HG03575 (cell line): ENCODE measurements at regions not wholly inside any gene's neighbourhood (a gene's known extent, or its start where the extent isn't known, plus 50 kb on each side); places are given as distances from the start of the nearest gene placed in this dataset.

Experiments
- ATAC-seq: cut with Tn5 transposase; IDR thresholded peaks from one replicate; pipeline ENCODE4 v1.9.1; 2021; ENCODE audit not compliant: unreplicated experiment, insufficient number of reproducible peaks, low FRiP score; ENCODE audit errors: extremely low read depth

GRCh38 chr3:30245858-30246622 is 360.4 kb upstream of the TGFBR2 start:
- ATAC-seq = no peak

DNA sequence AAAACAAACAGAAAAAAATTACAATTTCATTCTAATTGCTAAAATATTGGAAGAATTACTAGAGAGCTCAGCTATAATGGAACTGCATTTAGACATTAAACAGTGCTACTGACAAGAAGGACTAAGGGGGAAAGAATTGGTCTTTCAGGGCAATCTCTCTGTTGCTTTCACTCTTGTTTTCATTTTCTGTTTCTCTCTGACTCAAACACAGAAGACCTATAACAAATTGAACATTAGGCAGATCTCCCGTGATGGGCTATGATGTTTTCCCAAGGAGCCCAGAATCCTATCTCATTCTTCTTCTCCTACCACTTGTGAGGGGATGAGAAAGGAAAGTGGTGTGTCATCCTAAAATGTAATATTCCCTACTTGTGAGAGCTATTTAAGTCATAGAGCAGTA is 358.0 kb upstream of the TGFBR2 start:
- peak; percentile 98 for ATAC-seq

GRCh38 chr3:30252474-30252873 is 353.9 kb upstream of the TGFBR2 start:
- ATAC-seq = no peak

DNA sequence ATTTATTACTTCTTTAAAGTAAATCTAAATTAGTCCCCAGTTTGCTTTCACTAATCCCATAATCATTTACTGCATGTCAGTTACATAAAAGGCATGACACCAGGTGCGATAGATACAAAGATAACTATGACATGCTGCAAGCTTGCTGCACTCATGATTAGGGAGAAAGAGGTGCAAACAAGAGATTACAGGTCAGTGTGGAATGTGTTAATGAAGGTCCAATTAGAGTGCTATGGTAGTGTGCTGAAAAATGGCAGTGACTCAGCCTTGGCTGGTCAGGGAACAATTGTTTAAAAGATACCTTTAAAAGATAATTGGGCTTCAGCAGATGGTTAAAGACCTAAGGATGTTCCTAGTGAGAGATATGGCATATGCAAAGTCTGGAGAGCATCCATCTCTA is 352.6 kb upstream of the TGFBR2 start:
- ATAC-seq = no peak

DNA sequence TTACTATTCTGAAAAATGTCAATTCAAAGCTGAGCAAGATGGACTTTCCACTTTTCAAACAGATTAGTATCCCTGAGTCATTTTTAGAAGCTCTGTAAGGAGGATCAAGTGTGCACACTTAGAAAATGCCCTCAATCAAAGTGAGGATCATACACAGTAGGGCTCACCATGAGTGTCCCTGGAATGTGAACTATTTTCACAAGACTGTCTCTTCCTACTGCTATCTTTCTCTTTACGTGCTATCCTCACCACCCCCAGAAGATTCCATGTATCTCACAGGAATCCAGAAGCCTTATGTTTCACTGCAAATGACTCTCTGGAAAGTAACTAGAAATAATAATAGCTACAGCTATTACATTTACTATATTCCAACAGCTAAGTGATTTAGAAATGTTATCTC is 349.9 kb upstream of the TGFBR2 start:
- ATAC-seq = no peak

DNA sequence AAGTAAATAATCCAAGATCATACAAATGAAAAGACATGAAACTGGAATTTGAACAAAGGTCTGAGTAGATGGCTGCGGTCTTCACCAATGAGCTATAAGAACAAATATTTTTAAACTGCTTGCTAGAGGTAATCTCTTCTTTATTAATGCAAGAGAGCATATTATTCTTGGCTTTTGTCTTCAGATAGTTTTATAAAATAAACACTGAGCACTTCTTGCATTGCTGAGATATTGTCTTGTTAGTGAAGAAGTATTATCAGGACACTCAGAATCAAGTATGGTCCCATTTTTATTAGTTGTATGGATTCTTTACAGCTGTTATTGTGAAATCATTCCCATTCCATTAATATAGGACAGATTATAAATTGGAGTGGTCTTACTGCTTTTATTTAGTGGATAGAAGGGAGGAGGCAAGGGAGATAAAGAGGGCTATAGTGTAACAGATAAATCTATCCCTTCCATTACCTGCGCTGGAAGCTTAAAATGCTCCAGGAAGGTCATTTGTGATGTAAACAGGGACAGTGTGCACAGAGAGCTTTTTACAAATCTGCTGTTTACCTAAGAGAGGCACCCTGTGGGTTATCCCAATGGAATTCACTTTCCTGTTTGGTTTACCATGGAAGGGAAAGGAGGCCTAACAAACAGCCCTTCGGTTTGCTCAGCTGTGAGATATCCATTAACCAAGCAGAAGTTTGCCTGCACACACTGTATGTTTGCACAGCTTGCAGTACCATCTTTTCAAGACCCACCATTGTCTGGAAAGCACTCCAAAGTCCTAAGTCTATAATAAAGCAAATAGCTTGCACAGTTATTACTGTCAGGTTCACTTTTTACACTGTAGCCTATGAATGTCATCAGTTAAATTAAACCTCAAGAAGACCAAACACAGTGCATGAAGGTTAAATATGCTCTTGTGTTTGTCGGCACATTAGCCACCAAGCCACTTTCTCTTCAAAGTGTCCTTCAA is 347.7 kb upstream of the TGFBR2 start:
- no peak for ATAC-seq

GRCh38 chr3:30259730-30260129 is 346.7 kb upstream of the TGFBR2 start:
- ATAC-seq = no peak

DNA sequence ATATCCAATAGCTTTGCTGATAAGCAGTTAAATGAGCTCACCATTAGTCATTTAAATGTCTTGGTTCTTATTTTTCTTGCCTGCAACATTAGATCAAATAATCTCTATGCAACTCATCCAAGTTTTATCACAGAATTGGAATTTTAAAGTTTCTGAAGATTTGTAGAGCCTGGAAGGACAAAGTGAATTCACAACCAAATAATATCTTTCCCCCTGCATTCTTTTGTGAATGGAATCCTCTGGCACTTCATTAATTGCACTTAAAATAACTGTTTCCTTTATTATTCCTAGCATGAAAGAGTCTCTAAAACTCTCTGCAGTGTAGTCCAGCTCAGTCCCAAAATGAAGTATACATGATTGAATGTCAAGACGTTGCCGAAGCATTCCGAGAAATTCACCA is 345.6 kb upstream of the TGFBR2 start:
- ATAC-seq = no peak

- no peak for ATAC-seq
Observed at GRCh38 chr3:30263238-30263924, 343.0 kb upstream of the TGFBR2 start.

- ATAC-seq = no peak
Observed at GRCh38 chr3:30263925-30264313, 342.5 kb upstream of the TGFBR2 start.

GRCh38 chr3:30266524-30266923 is 339.9 kb upstream of the TGFBR2 start:
- no peak for ATAC-seq

DNA sequence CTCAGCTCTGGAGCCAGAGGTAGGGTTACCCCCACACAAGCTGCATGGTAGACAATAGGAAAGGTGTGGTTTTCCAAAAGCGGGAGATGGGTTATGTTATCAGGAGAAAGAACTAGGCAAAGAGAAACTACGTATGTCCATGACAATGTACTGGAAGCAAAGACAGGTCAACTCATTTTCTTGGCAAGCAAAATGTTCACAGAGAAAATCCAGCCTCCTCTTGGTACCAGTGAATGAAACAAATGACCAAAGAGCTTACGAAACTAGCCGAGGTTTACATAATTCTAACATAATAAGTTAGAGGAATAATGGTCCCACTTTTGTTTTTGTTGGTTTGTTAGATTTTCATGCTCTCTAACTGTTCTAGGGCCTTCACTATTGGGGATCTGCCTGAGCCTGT is 338.1 kb upstream of the TGFBR2 start:
- ATAC-seq = no peak

- peak; percentile 68 for ATAC-seq
Observed at GRCh38 chr3:30269751-30270445, 336.5 kb upstream of the TGFBR2 start.

DNA sequence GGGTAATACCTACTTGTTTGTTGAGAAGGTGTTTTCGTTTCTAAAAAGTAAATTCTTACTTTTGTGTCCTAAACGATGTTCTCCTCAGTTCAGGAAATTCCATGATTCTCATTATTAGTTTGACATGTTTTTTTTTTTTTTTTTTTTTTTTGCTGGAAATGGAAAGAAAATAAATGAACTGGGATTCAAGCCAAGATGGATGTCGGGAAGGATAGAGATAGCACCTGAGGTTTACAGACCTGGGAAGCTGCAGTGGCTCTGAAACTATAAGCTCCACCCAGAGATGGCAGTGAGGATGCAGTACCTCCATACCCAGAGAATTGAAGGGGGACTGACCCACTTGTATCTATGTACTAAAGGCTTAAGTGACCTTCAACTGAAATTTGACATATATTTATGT is 334.6 kb upstream of the TGFBR2 start:
- ATAC-seq = no peak

- ATAC-seq = no peak
Observed at GRCh38 chr3:30273304-30274072, 332.9 kb upstream of the TGFBR2 start.

- ATAC-seq = no peak
Observed at GRCh38 chr3:30277494-30277893, 328.9 kb upstream of the TGFBR2 start.

DNA sequence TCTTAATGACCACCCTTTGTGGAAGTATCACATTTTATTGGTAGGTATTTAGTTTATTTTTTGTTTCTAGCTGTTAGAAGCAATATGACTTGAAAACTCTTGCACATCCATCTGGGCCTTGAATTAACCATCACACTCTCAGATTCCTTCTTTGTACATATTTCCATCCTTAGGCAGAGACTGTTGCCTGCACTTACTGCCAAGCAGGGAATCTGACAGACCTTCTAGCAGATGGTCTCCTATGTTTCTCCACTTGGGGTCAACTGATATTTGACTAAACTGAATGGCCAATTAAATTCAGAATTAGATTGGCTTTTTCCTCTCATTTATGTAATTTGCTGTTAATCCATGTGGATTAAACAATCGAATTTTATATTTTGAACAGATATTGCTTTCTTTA is 324.9 kb upstream of the TGFBR2 start:
- no peak for ATAC-seq

DNA sequence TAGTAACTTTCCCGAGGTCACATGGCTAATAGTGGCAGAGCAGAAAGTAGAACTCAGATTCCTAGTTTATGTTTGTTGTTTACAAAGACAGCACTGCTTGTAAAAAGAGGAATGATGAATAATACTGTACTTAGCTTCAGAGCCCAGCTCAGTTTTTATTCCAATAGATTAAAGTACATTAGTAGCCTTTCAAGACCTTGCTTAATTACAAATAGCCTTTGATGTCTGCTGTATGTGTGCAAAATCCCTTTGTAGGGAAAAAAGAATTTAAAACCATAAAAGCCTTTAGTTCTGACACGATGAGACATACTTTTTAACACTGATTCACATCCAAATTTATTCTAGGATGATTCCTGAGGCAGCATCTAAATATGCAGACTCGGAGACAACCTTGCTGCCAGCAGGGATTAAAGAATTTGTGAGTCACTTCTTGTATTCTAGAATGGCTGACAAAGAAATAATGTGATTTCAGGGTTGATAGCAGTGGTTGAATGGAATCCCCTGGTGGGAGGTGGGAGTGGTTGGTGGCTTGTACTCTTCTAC is 324.2 kb upstream of the TGFBR2 start:
- ATAC-seq = no peak
